GM19240 (cell line): ENCODE measurements at regions not wholly inside any gene's neighbourhood (a gene's known extent, or its start where the extent isn't known, plus 50 kb on each side); places are given as distances from the start of the nearest gene placed in this dataset.
"Not testable (repeated sequence)": the region's sequence is repeated elsewhere in the genome, so short reads cannot be mapped to it uniquely, and the experiment has no call there.

Source experiments
- DNase-seq: peaks from one replicate; pipeline ENCODE4 v3.0.0; 2011; ENCODE audit warnings: low spot score; ENCODE audit not compliant: insufficient read length

DNA sequence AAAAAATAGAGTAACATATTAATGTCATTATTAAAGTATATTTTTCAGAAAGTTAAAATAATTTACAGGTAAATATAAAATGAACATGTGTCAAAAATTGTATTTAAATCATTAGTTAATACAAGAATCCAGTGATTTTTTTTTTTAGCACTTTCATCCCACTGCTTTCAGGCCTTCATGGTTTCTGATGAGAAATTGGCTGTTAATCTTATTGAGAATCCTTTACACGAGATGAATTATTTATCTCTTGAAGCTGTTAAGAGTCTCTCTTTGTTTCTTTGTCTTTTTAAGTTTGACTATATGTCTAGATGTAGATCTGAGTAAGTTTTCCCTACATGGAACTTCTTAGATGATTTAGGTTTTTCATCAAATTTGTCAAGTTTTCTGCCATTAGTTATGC, 578.5 kb upstream of the KCND2 start:
- no peak for DNase-seq

DNA sequence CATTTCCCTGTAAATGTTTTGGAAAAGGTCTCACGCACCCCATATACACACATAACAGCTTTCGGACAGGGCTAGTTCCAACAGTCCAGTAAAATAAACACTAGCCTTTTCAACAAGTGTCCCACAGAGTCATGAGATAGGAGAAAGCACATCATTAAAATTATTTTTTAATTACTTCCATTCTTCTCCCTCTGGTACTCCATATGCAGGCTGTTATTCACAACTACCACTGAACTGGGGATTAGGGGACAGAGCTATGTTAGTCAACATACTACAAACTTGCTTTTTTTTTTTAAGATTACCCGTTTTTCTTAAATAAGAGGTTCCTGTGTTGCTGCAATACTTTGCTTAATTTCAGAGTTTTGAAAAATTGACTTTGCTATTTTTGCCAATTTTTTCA, 576.6 kb upstream of the KCND2 start:
- DNase-seq, result no peak

DNA sequence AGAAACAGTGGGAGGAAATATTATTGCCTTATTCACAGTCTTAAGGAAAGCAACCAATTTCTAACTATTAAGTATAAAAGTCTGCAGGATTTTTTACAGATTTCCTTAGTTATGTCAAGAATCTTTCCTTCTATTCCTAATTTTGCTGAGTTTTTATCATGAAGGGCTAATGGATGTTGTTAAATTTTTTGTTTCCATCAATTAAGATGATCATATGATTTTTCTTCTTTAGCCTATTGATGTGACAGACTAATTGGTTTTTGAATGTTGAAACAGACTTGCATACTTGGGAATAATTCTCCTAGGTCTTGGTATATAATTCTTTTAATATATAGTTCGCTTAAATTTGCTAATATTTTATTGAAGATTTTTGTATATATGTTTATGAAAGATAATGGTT, 569.1 kb upstream of the KCND2 start:
- no peak for DNase-seq

DNA sequence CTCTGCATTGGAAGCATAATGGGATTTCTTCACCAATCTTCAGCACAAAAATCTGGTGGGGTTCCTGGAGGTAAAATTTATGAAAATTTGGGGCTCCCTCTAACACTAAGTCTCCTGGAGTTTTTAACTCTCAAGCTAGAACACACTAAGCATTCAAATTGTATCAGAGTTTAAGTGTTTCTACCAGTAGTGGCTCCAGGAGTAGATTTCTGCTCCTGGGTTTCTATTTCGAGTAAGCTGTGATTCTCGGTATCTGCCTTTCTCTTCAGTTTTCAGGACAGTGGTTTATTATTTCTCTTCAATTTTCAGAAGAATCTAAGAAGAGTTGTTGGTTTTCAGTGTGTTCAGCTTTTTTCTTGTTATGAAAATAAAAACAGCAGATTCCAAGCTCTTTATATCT, 566.4 kb upstream of the KCND2 start:
- no peak for DNase-seq

DNA sequence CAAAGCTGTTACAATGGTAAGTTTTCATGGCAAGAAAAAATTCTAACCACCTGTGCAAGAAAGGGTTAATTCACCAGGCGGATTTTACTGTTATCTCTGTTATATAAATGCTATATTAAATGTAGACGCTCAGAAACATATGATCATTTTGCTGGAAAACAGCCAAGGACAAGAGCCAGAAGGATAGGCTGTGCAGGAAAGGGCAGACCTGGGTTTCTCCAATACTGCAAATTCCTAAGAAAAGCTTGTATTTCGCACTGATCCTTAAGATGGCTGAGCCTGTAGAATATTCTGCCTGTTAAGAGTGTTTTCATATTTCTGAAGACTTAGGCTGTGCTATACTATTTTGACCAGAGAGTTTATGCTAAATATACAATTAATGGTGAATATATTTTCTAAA, 564.1 kb upstream of the KCND2 start:
- DNase-seq, result no peak

DNA sequence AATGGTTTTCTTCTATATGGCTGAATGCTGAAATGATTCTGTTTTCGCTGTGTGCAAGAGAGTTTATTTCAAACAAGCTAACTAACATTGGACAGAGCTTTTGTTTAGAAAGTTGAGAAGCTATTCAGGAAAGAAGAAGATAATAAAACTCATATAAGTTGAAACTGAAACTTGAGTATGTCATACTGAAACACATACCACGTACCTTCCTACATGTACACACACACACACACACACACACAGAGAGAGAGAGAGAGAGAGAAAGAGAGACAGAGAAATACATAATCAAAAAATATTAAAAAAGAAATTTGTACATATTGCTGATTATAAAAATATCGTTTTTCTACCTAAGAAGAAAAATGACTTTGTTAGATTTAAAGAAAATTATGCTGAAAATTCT, 561.9 kb upstream of the KCND2 start:
- DNase-seq, result no peak

DNA sequence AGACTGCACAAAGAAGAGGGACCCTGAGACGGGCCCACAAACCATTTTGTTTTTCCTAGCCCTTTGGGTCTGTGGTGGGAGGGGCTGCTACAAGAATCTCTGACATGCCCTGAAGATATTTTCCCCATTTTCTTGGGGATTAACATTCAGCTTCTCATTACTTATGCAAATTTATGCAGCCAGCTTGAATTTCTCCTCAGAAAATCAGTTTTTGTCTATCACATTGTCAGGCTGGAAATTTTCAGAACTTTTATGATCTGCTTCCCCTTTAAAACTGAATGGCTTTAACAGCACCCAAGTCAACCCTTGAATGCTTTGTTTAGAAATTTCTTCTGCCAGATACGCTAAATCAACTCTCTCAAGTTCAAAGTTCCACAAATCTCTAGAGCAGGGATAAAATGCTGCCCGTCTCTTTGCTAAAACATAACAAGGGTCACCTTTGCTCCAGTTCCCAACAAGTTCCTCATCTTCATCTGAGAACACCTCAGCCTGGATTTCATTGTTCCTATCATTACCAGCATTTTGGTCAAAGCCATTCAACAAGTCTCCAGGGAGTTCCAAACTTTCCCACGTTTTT, 560.0 kb upstream of the KCND2 start:
- DNase-seq, result no peak

DNA sequence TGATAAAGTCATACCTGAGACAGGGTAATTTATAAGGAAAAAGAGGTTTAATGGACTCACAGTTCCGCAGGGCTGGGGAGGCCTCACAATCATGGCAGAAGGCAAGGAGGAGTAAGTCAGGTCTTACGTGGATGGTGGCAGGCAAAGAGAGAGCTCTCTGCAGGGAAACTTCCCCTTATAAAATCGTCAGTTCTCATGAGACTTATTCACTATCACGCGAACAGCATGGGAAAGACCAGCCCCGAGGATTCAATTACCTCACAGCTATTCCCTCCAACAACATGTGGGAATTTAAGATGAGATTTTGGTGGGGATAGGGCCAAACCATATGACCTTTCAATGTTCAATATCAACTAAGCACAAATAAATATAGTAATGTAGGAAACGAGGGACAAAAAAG, 559.4 kb upstream of the KCND2 start:
- DNase-seq, result no peak

DNA sequence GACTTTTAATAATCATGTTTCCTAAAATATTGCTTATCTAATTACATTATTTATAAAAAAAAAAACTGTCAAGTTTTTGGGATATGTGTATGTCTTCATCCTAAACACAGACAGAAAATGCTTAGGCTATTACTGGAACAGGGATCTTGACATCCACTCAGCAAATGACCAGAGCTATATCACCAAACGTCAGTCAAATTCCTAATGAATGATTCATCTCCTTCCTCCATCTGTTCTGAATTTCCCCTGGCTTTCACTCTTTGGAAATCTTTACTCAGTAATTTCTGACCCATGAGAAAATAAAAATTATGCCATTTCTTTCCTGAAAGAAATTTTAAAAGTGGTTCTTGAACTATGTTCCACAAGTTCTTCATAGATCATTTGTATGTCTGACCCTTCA, 552.4 kb upstream of the KCND2 start:
- DNase-seq, result no peak

DNA sequence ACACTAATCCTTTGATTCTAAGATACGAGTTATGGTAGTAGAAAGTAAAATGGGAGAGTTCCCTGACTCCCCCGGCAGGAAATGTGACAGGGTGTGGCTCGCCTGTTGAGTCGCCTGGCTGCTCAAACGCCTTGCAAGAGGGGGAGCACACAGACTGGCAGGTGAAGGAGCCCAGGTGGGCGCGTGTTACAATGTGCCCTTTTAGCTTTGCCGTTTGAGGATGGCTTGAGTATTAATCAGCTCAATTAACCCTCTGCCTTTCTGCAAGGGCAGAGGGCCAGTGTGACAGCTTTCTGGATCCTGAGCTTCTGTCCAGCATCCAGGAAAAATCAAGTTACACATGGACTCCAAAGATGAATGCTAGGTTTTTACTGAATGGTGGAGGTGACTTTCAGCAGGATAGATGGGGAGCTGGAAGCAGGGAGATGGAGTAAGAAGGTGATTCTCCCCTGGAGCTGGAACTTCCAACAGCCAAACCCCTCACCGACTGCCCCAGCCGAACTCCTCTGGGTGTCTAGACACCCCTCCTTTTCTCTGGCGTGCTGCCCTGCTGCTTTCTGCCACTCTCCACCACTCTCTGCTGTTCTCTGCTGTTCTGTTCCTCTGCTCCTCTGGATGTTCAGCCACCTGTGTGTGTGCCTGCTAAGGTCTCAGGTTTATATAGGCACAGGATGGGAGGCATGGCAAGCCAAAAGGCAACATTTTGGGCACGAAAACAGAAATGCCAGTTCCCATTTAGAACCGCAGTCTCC, 548.8 kb upstream of the KCND2 start:
- DNase-seq, result no peak

DNA sequence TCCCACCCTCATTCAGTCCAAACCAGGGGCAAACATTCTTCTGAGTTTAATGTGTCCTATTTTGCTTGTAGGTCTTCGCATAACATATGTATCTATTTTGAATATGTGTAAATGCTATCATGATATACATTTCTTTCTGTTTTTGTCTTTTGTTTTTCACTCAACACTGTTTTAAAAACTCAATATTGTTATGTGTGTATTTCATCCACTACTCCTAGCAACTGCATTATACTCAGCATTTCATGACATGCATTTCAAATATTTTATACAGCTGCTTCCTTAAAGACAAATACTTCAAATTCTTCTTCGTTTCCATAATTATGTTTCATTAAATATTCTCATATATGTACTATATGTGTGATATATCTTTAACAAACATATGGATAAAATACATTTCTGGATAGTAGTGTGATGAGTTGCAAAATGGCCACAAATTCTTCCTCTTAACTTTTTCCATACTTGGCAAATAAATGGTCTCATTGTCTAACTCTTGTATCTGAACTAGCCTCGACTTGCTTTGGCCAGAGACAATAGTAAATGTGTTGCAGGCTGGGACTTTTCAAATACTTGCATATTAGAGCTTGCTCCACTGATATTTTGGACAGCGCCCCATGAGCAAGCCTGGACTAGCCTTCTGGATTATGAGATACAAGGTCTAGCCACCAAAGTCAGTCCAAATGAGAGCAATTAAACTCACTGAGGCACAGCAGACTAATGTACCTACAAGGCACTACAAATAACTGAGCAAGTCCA, 539.7 kb upstream of the KCND2 start:
- no peak for DNase-seq

DNA sequence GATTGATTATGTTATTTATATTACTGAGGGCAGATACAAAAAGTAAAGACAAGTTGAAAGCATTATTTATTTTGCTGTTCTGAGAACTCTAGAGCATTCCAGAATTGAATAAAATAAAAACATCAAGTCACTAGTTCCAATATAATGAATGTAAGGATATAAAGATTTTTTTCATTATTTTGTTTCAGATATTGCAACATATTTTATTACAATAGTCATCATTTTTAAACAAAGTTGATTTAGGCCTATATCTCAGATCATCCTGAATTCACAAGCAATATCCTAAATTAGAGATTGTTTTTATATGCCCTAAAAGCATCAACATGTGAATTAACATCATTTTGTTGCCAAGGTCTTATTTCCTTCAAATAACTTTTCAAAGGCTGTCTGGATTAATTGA, 535.6 kb upstream of the KCND2 start:
- no peak for DNase-seq

DNA sequence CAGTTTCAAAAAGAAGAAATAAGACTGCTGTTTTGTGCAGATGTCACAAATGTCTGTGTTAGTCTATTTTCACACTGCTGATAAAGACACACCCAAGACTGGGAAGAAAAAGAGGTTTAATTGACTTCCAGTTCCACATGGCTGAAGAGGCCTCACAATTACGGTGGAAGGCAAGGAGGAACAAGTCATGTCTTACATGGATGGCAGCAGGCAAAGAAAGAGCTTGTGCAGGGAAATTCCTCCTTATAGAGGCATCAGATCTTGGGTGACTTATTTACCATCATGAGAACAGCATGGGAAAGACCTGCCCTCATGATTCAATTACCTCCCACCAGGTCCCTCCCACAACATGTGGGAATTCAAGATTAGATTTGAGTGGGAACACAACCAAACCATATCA, 527.7 kb upstream of the KCND2 start:
- not testable (repeated sequence) for DNase-seq

DNA sequence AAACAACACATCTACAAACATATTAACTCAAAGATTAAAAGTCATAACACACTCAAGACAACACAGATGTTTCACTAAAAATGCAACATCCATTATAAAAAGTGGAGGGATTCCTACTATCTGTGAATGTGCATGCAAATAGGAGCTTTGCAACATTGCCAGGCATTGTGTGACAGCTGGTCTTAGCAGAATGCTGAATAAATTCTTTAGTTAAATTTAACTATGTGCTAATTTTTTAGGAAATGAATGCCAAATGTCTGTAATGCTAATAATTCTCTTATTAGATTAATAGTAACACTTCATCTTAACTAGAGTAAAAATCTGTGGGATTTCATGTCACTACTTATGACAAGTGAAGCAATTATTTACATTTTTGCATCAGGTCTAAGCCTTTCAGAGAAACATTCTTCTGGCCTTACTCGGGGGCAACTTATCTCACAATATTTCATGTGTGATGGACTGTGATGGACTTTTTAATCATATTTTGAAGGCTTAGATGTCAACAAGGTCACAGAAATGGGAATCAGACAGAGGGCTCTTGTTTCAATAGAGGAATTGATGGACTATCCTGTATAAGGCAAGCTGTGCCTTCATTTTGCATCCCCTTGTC, 524.6 kb upstream of the KCND2 start:
- no peak for DNase-seq

DNA sequence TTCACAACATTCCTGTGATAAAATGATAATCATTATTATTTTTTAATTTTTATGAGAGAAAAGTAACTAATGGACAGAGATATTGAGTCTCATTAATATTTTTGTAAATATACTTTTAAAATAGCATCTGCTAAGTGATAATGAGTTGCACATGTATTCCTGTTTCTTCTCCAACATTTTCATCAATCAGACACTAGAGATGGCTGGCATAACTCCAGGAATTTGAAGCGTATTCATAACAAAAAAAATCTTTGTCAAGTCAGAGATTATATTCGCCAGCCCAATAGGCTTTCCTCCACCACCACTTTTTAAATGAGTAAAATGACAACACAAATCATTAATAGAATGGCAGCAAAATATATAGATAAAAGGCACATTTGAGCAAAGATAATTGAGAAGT, 524.0 kb upstream of the KCND2 start:
- no peak for DNase-seq

DNA sequence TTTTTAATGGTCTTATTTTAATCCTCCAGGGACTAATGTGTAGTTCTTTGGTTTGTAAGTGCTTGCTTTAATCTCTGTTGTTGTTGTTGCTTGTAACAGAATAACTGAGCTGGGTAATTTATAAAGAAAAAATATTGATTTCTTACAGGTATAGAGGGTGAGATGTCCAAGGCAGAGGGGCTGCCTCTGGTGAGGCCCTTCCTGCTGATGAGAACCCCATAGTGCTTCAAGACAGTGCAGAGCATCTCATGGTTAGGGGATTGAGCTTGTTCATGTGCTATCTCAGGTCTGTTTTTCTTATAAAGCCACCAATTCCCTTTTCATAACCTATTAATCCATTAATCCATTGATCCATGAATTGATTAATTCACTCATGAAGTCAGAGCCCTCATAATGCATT, 516.3 kb upstream of the KCND2 start:
- DNase-seq, result no peak

DNA sequence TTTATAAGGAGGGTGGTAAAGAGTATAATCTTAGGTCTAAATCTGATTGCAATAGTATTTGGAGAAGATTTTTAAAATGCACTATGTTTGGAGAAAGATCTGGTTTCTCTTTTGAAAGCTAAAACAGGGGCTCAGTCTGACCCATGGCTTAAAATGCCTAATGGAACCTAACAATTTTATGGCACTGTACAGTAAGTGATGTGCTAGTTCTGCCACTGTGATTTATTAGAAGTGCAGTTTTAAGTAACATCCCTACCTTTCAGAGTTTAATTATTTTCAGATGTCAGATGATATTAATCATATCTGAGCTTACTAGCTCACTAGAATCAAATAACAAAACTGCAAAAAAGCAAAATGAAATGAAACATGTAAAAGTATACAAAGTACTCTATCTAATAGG, 514.7 kb upstream of the KCND2 start:
- DNase-seq, result no peak

DNA sequence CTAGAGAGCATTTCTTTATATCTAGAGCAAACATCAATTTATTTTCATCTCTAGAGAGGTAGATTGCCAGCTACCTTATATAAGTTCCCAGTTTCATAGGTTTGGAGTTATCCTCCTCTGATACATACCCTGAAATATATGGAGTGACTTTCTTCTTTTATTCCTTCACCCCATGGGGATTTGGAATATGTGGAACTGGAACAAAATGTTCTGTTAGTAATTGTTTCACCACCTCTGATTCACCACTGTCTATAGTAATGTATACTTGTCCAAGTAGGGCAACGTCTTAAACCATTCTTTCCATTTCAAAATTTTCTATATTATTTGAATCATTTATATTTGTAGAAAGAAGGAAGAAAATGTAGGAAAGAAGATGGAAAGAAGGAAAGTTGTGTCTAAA, 511.2 kb upstream of the KCND2 start:
- DNase-seq, result no peak

DNA sequence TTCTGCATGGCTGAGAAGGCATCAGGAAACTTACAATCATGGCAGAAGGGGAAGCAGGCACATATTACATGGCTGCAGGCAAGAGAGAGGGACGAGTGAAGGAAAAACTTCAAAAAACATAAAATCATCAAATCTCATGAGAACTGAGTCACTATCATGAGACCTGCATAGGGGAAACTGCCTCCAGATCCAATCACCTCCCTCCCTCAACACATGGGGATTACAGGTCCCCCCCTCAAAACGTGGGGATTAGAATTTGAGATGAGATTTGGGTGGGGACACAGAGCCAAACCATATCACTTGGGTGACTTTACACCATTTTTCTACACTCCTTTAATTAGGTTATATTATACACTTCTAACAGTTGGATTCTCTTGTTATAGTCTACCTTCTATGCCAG, 490.7 kb upstream of the KCND2 start:
- no peak for DNase-seq

DNA sequence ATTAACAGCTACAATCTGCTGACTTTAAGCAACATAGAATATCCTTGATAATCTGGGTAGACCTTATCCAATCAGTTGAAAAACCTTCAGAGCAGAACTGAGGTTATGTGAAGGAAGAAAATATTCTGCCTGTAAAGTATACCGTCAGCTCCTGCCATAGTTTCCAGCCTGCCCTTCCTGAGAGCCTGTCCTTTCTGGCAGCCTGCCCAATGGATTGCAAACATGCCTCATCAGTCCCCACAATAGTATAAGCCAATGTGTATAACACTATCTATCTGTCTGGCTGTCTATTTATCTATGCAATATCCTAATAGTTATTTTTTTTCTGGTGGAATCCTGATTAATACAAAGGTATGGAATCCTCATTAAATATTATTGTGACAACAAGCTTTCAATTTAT, 489.2 kb upstream of the KCND2 start:
- DNase-seq, result no peak

DNA sequence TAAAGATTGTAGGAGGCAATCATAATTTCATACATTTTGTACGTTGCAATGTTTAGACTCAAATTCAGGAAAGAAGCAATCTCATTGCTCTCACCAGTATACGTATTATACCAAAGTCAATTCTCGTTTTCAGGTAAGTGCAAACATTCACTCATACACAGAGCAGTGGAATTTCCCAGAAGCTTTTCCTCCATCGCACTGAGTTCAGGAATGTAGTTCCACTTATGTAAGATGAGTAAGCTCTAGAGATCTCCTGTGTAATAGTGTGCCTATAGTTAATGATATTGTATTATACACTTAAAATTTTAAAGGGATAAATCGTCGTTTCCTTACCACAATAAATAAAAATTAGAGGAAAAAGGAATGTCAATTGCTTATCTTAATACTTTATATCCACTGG, 470.8 kb upstream of the KCND2 start:
- DNase-seq, result no peak

DNA sequence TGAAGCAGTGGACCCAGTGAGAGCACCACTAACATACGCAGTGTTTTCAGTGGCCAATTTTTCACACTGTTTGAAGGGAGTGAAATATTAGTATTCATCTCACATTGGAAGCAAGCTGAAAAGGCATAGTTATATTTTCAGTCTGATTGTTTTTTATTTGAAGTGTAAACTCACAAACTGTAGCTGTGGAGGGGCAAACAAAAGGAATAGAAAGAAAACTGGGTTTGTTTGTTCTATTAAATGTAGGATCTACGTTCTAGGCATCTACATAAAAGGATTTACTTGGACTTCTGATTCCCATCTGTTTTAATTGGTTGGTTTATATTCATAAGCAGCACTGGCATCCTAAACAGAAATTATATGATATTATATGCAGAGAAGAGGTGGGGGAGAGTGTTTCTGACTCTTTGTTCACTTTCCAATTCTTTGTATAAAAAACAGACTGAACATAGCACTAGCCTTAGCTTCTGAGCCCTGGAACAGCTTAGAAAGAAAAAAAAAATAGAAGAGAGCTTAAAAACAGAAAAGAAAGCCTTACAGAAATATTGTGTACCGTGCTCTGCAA, 447.8 kb upstream of the KCND2 start:
- DNase-seq, result no peak
